ENCODE measurements at regions not wholly inside any gene's neighbourhood (a gene's known extent, or its start where the extent isn't known, plus 50 kb on each side); places are given as distances from the start of the nearest gene placed in this dataset.

- DNase-seq (ENCODE audit: low spot score), result no peak
- H3K4me2 ChIP-seq, result no peak overlapping the region
- no peaks in the 10 kb centered on the region for H3K27me3 ChIP-seq
- no peaks in the 10 kb centered on the region for H3K79me2 ChIP-seq
- H3K27ac ChIP-seq, result no peak overlapping the region
- no peaks in the 10 kb centered on the region for H4K20me1 ChIP-seq (ENCODE audit: insufficient read depth, poor library complexity, severe bottlenecking)
- no peaks in the 10 kb centered on the region for H3K4me1 ChIP-seq (ENCODE audit: insufficient read depth)
- no peak for TF ChIP-seq EZH2 (IDR thresholded peaks at IDR 0.05; ENCODE audit: borderline replicate concordance)
- TF ChIP-seq CTCF (IDR thresholded peaks at IDR 0.05; ENCODE audit: poor library complexity), result no peak
- H3K9me2 ChIP-seq (replicated peaks; ENCODE audit: insufficient read depth), result no peaks in the 10 kb centered on the region
- H3K4me3 ChIP-seq, result no peak overlapping the region
- WGBS (ENCODE audit: low lambda C conversion rate, missing lambda C conversion rate), result 85% methylated on average over 4 of the region's 4 CpGs
- H3K36me3 ChIP-seq (replicated peaks; ENCODE audit: insufficient read depth, low read depth), result no peaks in the 10 kb centered on the region
- H3K9me3 ChIP-seq (ENCODE audit: low read depth), result no peaks in the 10 kb centered on the region
- no peak overlapping the region for H2AFZ ChIP-seq
These were observed 402.1 kb downstream of the KCTD8 start for GRCh38 chr4:44046491-44046890.

GRCh38 chr4:44056721-44057151 is 391.9 kb downstream of the KCTD8 start:
- peak; percentile 10 for DNase-seq (ENCODE audit: low spot score)
- H3K36me3 ChIP-seq (replicated peaks; ENCODE audit: insufficient read depth, low read depth), result no peaks in the 10 kb centered on the region
- no peaks in the 10 kb centered on the region for H3K79me2 ChIP-seq
- H3K27ac ChIP-seq, result no peak overlapping the region
- H2AFZ ChIP-seq, result no peak overlapping the region
- no peaks in the 10 kb centered on the region for H4K20me1 ChIP-seq (ENCODE audit: insufficient read depth, poor library complexity, severe bottlenecking)
- no peak overlapping the region for H3K4me2 ChIP-seq
- no peaks in the 10 kb centered on the region for H3K4me1 ChIP-seq (ENCODE audit: insufficient read depth)
- no peaks in the 10 kb centered on the region for H3K27me3 ChIP-seq
- WGBS (ENCODE audit: low lambda C conversion rate, missing lambda C conversion rate), result 11% methylated on average over 6 of the region's 6 CpGs
- H3K9me2 ChIP-seq (replicated peaks; ENCODE audit: insufficient read depth), result no peaks in the 10 kb centered on the region
- H3K4me3 ChIP-seq, result no peak overlapping the region
- TF ChIP-seq EZH2phosphoT487 (IDR thresholded peaks at IDR 0.05; ENCODE audit: low read depth, severe bottlenecking, unreplicated experiment) (no peak), EZH2 (IDR thresholded peaks at IDR 0.05; ENCODE audit: borderline replicate concordance) (no peak), CTCF (IDR thresholded peaks at IDR 0.05; ENCODE audit: poor library complexity) (no peak)
- H3K9me3 ChIP-seq (ENCODE audit: low read depth), result no peaks in the 10 kb centered on the region

- no peaks in the 10 kb centered on the region for H3K79me2 ChIP-seq
- H3K36me3 ChIP-seq (replicated peaks; ENCODE audit: insufficient read depth, low read depth), result no peaks in the 10 kb centered on the region
- no peak overlapping the region for H3K27ac ChIP-seq
- H3K4me2 ChIP-seq, result no peak overlapping the region
- no peak for DNase-seq (ENCODE audit: low spot score)
- H4K20me1 ChIP-seq (ENCODE audit: insufficient read depth, poor library complexity, severe bottlenecking), result no peaks in the 10 kb centered on the region
- no peaks in the 10 kb centered on the region for H3K9me3 ChIP-seq (ENCODE audit: low read depth)
- WGBS (ENCODE audit: low lambda C conversion rate, missing lambda C conversion rate), result 90% methylated on average over 6 of the region's 6 CpGs
- H3K4me3 ChIP-seq, result no peak overlapping the region
- H3K27me3 ChIP-seq, result no peaks in the 10 kb centered on the region
- no peak overlapping the region for H2AFZ ChIP-seq
- H3K9me2 ChIP-seq (replicated peaks; ENCODE audit: insufficient read depth), result no peaks in the 10 kb centered on the region
- TF ChIP-seq CTCF (IDR thresholded peaks at IDR 0.05; ENCODE audit: poor library complexity) (no peak), EZH2phosphoT487 (IDR thresholded peaks at IDR 0.05; ENCODE audit: low read depth, severe bottlenecking, unreplicated experiment) (no peak), EZH2 (IDR thresholded peaks at IDR 0.05; ENCODE audit: borderline replicate concordance) (no peak)
- H3K4me1 ChIP-seq (ENCODE audit: insufficient read depth), result no peaks in the 10 kb centered on the region
These were observed 377.8 kb downstream of the KCTD8 start for GRCh38 chr4:44070843-44071242.
